ENCODE measurements at regions not wholly inside any gene's neighbourhood (a gene's known extent, or its start where the extent isn't known, plus 50 kb on each side); places are given as distances from the start of the nearest gene placed in this dataset.

GRCh38 chr2:195494451-195494850, 162.6 kb upstream of the SLC39A10 start:
- no peaks in the 10 kb centered on the region for H3K9me3 ChIP-seq (ENCODE audit: insufficient read depth, low read depth, low read length)
- no peak overlapping the region for H3K27ac ChIP-seq (ENCODE audit: low read depth, low read length)
- no peaks in the 10 kb centered on the region for H3K36me3 ChIP-seq (ENCODE audit: insufficient read depth, low read length)
- WGBS: 100% methylated on average over 2 of the region's 2 CpGs
- H3K9ac ChIP-seq (ENCODE audit: low read depth, low read length): no peak overlapping the region
- no peak overlapping the region for H3K4me3 ChIP-seq (ENCODE audit: low read length)
- H3K27me3 ChIP-seq (ENCODE audit: insufficient read depth, low read length): no peaks in the 10 kb centered on the region
- 0 out of 2 replicates have a peak, but pooled peaks cover 4% of the 10 kb centered on the region for H3K4me1 ChIP-seq (ENCODE audit: insufficient read depth, low read length)

- H3K4me3 ChIP-seq (ENCODE audit: low read length): no peak overlapping the region
Observed at GRCh38 chr2:195493416-195493815, 163.6 kb upstream of the SLC39A10 start.

GRCh38 chr2:195490319-195490718, 166.7 kb upstream of the SLC39A10 start:
- Histone ChIP-seq H3K9me3 (ENCODE audit: insufficient read depth, low read depth, low read length) (no peaks in the 10 kb centered on the region), H3K36me3 (ENCODE audit: insufficient read depth, low read length) (no peaks in the 10 kb centered on the region), H3K27ac (ENCODE audit: low read depth, low read length) (no peak overlapping the region), H3K9ac (ENCODE audit: low read depth, low read length) (no peak overlapping the region), H3K27me3 (ENCODE audit: insufficient read depth, low read length) (no peaks in the 10 kb centered on the region), H3K4me1 (ENCODE audit: insufficient read depth, low read length) (peaks cover 13% of the 10 kb centered on the region), H3K4me3 (ENCODE audit: low read length) (no peak overlapping the region)
- 95% methylated on average over 2 of the region's 2 CpGs for WGBS

More at GRCh38 chr2:195493416-195493815, 163.6 kb upstream of the SLC39A10 start:
- Histone ChIP-seq H3K27ac (ENCODE audit: low read depth, low read length) (no peak overlapping the region), H3K9ac (ENCODE audit: low read depth, low read length) (no peak overlapping the region), H3K4me1 (ENCODE audit: insufficient read depth, low read length) (0 out of 2 replicates have a peak, but pooled peaks cover 4% of the 10 kb centered on the region), H3K9me3 (ENCODE audit: insufficient read depth, low read depth, low read length) (no peaks in the 10 kb centered on the region), H3K27me3 (ENCODE audit: insufficient read depth, low read length) (no peaks in the 10 kb centered on the region), H3K36me3 (ENCODE audit: insufficient read depth, low read length) (no peaks in the 10 kb centered on the region)
- WGBS: 96% methylated on average over 7 of the region's 7 CpGs

- Histone ChIP-seq H3K9ac (ENCODE audit: low read depth, low read length) (no peak overlapping the region), H3K27me3 (ENCODE audit: insufficient read depth, low read length) (no peaks in the 10 kb centered on the region), H3K4me3 (ENCODE audit: low read length) (no peak overlapping the region), H3K9me3 (ENCODE audit: insufficient read depth, low read depth, low read length) (no peaks in the 10 kb centered on the region), H3K27ac (ENCODE audit: low read depth, low read length) (no peak overlapping the region), H3K4me1 (ENCODE audit: insufficient read depth, low read length) (peaks cover 13% of the 10 kb centered on the region), H3K36me3 (ENCODE audit: insufficient read depth, low read length) (no peaks in the 10 kb centered on the region)
- 93% methylated on average over 2 of the region's 2 CpGs for WGBS
Observed at GRCh38 chr2:195489101-195489500, 167.9 kb upstream of the SLC39A10 start.

GRCh38 chr2:195488567-195488966, 168.5 kb upstream of the SLC39A10 start:
- peaks cover 13% of the 10 kb centered on the region for H3K4me1 ChIP-seq (ENCODE audit: insufficient read depth, low read length)
- no peaks in the 10 kb centered on the region for H3K36me3 ChIP-seq (ENCODE audit: insufficient read depth, low read length)
- no peak overlapping the region for H3K27ac ChIP-seq (ENCODE audit: low read depth, low read length)
- no peaks in the 10 kb centered on the region for H3K9me3 ChIP-seq (ENCODE audit: insufficient read depth, low read depth, low read length)
- H3K9ac ChIP-seq (ENCODE audit: low read depth, low read length): no peak overlapping the region
- no peak overlapping the region for H3K4me3 ChIP-seq (ENCODE audit: low read length)
- no peaks in the 10 kb centered on the region for H3K27me3 ChIP-seq (ENCODE audit: insufficient read depth, low read length)

GRCh38 chr2:195486987-195487644, 169.9 kb upstream of the SLC39A10 start:
- H3K9me3 ChIP-seq (ENCODE audit: insufficient read depth, low read depth, low read length): no peaks in the 10 kb centered on the region
- H3K27ac ChIP-seq (ENCODE audit: low read depth, low read length): no peak overlapping the region
- no peaks in the 10 kb centered on the region for H3K27me3 ChIP-seq (ENCODE audit: insufficient read depth, low read length)
- WGBS: 89% methylated on average over 1 of the region's 1 CpG
- H3K4me3 ChIP-seq (ENCODE audit: low read length): no peak overlapping the region
- peaks cover 13% of the 10 kb centered on the region for H3K4me1 ChIP-seq (ENCODE audit: insufficient read depth, low read length)
- H3K9ac ChIP-seq (ENCODE audit: low read depth, low read length): no peak overlapping the region
- no peaks in the 10 kb centered on the region for H3K36me3 ChIP-seq (ENCODE audit: insufficient read depth, low read length)

GRCh38 chr2:195486520-195486919, 170.5 kb upstream of the SLC39A10 start:
- Histone ChIP-seq H3K36me3 (ENCODE audit: insufficient read depth, low read length) (no peaks in the 10 kb centered on the region), H3K27ac (ENCODE audit: low read depth, low read length) (no peak overlapping the region), H3K9me3 (ENCODE audit: insufficient read depth, low read depth, low read length) (no peaks in the 10 kb centered on the region), H3K4me1 (ENCODE audit: insufficient read depth, low read length) (peaks cover 13% of the 10 kb centered on the region), H3K9ac (ENCODE audit: low read depth, low read length) (no peak overlapping the region), H3K27me3 (ENCODE audit: insufficient read depth, low read length) (no peaks in the 10 kb centered on the region), H3K4me3 (ENCODE audit: low read length) (no peak overlapping the region)
- no CpG with 5 or more reads among the region's 2 CpGs for WGBS

- H3K9ac ChIP-seq (ENCODE audit: low read depth, low read length): no peak overlapping the region
- no peaks in the 10 kb centered on the region for H3K9me3 ChIP-seq (ENCODE audit: insufficient read depth, low read depth, low read length)
- WGBS: no CpG with 5 or more reads among the region's 1 CpG
- H3K36me3 ChIP-seq (ENCODE audit: insufficient read depth, low read length): no peaks in the 10 kb centered on the region
- no peak overlapping the region for H3K4me3 ChIP-seq (ENCODE audit: low read length)
- peaks cover 5% of the 10 kb centered on the region for H3K4me1 ChIP-seq (ENCODE audit: insufficient read depth, low read length)
- no peak overlapping the region for H3K27ac ChIP-seq (ENCODE audit: low read depth, low read length)
- H3K27me3 ChIP-seq (ENCODE audit: insufficient read depth, low read length): no peaks in the 10 kb centered on the region
Observed at GRCh38 chr2:195482010-195482409, 175.0 kb upstream of the SLC39A10 start.

- Histone ChIP-seq H3K9ac (ENCODE audit: low read depth, low read length) (no peak overlapping the region), H3K27ac (ENCODE audit: low read depth, low read length) (no peak overlapping the region), H3K4me1 (ENCODE audit: insufficient read depth, low read length) (no peaks in the 10 kb centered on the region), H3K27me3 (ENCODE audit: insufficient read depth, low read length) (no peaks in the 10 kb centered on the region), H3K9me3 (ENCODE audit: insufficient read depth, low read depth, low read length) (no peaks in the 10 kb centered on the region), H3K4me3 (ENCODE audit: low read length) (no peak overlapping the region), H3K36me3 (ENCODE audit: insufficient read depth, low read length) (no peaks in the 10 kb centered on the region)
Observed at GRCh38 chr2:195480121-195480520, 176.9 kb upstream of the SLC39A10 start.

GRCh38 chr2:195479407-195479806, 177.6 kb upstream of the SLC39A10 start:
- Histone ChIP-seq H3K36me3 (ENCODE audit: insufficient read depth, low read length) (no peaks in the 10 kb centered on the region), H3K27ac (ENCODE audit: low read depth, low read length) (no peak overlapping the region)
- WGBS: 94% methylated on average over 3 of the region's 3 CpGs

GRCh38 chr2:195477996-195478382, 179.0 kb upstream of the SLC39A10 start:
- Histone ChIP-seq H3K36me3 (ENCODE audit: insufficient read depth, low read length) (no peaks in the 10 kb centered on the region), H3K4me3 (ENCODE audit: low read length) (no peak overlapping the region), H3K27me3 (ENCODE audit: insufficient read depth, low read length) (no peaks in the 10 kb centered on the region), H3K9me3 (ENCODE audit: insufficient read depth, low read depth, low read length) (no peaks in the 10 kb centered on the region), H3K9ac (ENCODE audit: low read depth, low read length) (no peak overlapping the region), H3K4me1 (ENCODE audit: insufficient read depth, low read length) (no peaks in the 10 kb centered on the region), H3K27ac (ENCODE audit: low read depth, low read length) (no peak overlapping the region)

More at GRCh38 chr2:195479407-195479806, 177.6 kb upstream of the SLC39A10 start:
- no peaks in the 10 kb centered on the region for H3K9me3 ChIP-seq (ENCODE audit: insufficient read depth, low read depth, low read length)
- no peak overlapping the region for H3K9ac ChIP-seq (ENCODE audit: low read depth, low read length)
- H3K27me3 ChIP-seq (ENCODE audit: insufficient read depth, low read length): no peaks in the 10 kb centered on the region
- H3K4me3 ChIP-seq (ENCODE audit: low read length): no peak overlapping the region
- no peaks in the 10 kb centered on the region for H3K4me1 ChIP-seq (ENCODE audit: insufficient read depth, low read length)
